ENCODE measurements at regions not wholly inside any gene's neighbourhood (a gene's known extent, or its start where the extent isn't known, plus 50 kb on each side); places are given as distances from the start of the nearest gene placed in this dataset.
"Not testable (repeated sequence)": the region's sequence is repeated elsewhere in the genome, so short reads cannot be mapped to it uniquely, and the experiment has no call there.

GRCh38 chr6:21856844-21857243 lies 263.3 kb downstream of the SOX4 start:
- DNase-seq: no peak

GRCh38 chr6:21858076-21858475 lies 264.5 kb downstream of the SOX4 start:
- DNase-seq: no peak

GRCh38 chr6:21859193-21859735 lies 265.7 kb downstream of the SOX4 start:
- no peak for DNase-seq

GRCh38 chr6:21861942-21862341 lies 268.4 kb downstream of the SOX4 start:
- no peak for DNase-seq

- DNase-seq: no peak
These were observed 270.7 kb downstream of the SOX4 start for GRCh38 chr6:21864206-21864605.

- no peak for DNase-seq
These were observed 274.7 kb downstream of the SOX4 start for GRCh38 chr6:21868226-21868625.

GRCh38 chr6:21869085-21869771 lies 275.7 kb downstream of the SOX4 start:
- no peak for DNase-seq

- DNase-seq: no peak
These were observed 276.7 kb downstream of the SOX4 start for GRCh38 chr6:21870076-21870730.

- no peak for DNase-seq
These were observed 278.3 kb downstream of the SOX4 start for GRCh38 chr6:21871831-21872230.

- DNase-seq: no peak
These were observed 279.2 kb downstream of the SOX4 start for GRCh38 chr6:21872749-21873148.

GRCh38 chr6:21873562-21873961 lies 280.0 kb downstream of the SOX4 start:
- no peak for DNase-seq

- no peak for DNase-seq
These were observed 280.8 kb downstream of the SOX4 start for GRCh38 chr6:21874372-21874771.

GRCh38 chr6:21877037-21877436 lies 283.5 kb downstream of the SOX4 start:
- DNase-seq: not testable (repeated sequence)

- DNase-seq: not testable (repeated sequence)
These were observed 286.7 kb downstream of the SOX4 start for GRCh38 chr6:21880249-21880648.

- no peak for DNase-seq
These were observed 288.5 kb downstream of the SOX4 start for GRCh38 chr6:21881969-21882465.

- DNase-seq: no peak
These were observed 290.2 kb downstream of the SOX4 start for GRCh38 chr6:21883595-21884328.

GRCh38 chr6:21885111-21885510 lies 291.6 kb downstream of the SOX4 start:
- DNase-seq: no peak

GRCh38 chr6:21885532-21886114 lies 292.1 kb downstream of the SOX4 start:
- no peak for DNase-seq

GRCh38 chr6:21886542-21887151 lies 293.1 kb downstream of the SOX4 start:
- DNase-seq: no peak

- no peak for DNase-seq
These were observed 294.0 kb downstream of the SOX4 start for GRCh38 chr6:21887231-21888185.

- DNase-seq: no peak
These were observed 297.5 kb downstream of the SOX4 start for GRCh38 chr6:21891080-21891479.
